Astrocyte (in vitro differentiated cells and primary cell): ENCODE measurements at regions not wholly inside any gene's neighbourhood (a gene's known extent, or its start where the extent isn't known, plus 50 kb on each side); places are given as distances from the start of the nearest gene placed in this dataset.

ENCODE experiments used
- DNase-seq: peaks from one replicate; pipeline ENCODE4 v3.0.0-alpha.2; 2010; ENCODE audit warnings: low read depth
- FAIRE-seq: peaks from 2 replicates; lab custom pipeline; 2011; peaks lifted over from hg19 to GRCh38; lab: Jason Lieb, UNC
- H2AFZ ChIP-seq: 2 replicates; pipeline ENCODE4 v1.6.0; 2012; ENCODE audit warnings: low read depth, low read length, inconsistent platforms
- H3K27ac ChIP-seq: 2 replicates; pipeline ENCODE4 v1.5.1; 2011; ENCODE audit warnings: low read depth, low read length, inconsistent platforms
- H3K27me3 ChIP-seq: 2 replicates; pipeline ENCODE4 v1.6.0; 2011; ENCODE audit warnings: low read length, inconsistent platforms; ENCODE audit not compliant: insufficient read depth
- H3K36me3 ChIP-seq: 2 replicates; pipeline ENCODE4 v1.5.1; 2011; ENCODE audit warnings: low read length, inconsistent platforms; ENCODE audit not compliant: insufficient read depth
- H3K4me1 ChIP-seq: 2 replicates; pipeline ENCODE4 v1.5.1; 2011; ENCODE audit warnings: low read length, inconsistent platforms; ENCODE audit not compliant: insufficient read depth
- H3K4me2 ChIP-seq: 2 replicates; pipeline ENCODE4 v1.6.0; 2012; ENCODE audit warnings: low read length, inconsistent platforms
- H3K4me3 ChIP-seq: 2 replicates; pipeline ENCODE4 v1.5.1; 2011; ENCODE audit warnings: low read depth, mild to moderate bottlenecking, low read length, inconsistent platforms; ENCODE audit not compliant: insufficient read depth
- H3K79me2 ChIP-seq: 2 replicates; pipeline ENCODE4 v1.6.0; 2012; ENCODE audit warnings: mild to moderate bottlenecking, low read length, inconsistent platforms; ENCODE audit not compliant: insufficient read depth
- H3K9ac ChIP-seq: 2 replicates; pipeline ENCODE4 v1.6.0; 2012; ENCODE audit warnings: mild to moderate bottlenecking, low read length, inconsistent platforms
- H3K9me3 ChIP-seq: 2 replicates; pipeline ENCODE4 v1.5.1; 2012; ENCODE audit warnings: low read depth, mild to moderate bottlenecking, low read length, inconsistent platforms; ENCODE audit not compliant: insufficient read depth
- H4K20me1 ChIP-seq: 2 replicates; pipeline ENCODE4 v1.6.0; 2012; ENCODE audit warnings: low read length, inconsistent platforms; ENCODE audit not compliant: insufficient read depth
- H3K27ac Mint-ChIP-seq: one replicate; pipeline ENCODE4 v1.8.0; 2021; ENCODE audit warnings: mild to moderate bottlenecking, mixed read lengths; ENCODE audit not compliant: unreplicated experiment
- H3K27me3 Mint-ChIP-seq: one replicate; pipeline ENCODE4 v1.8.0; 2021; ENCODE audit warnings: low read depth, mixed read lengths; ENCODE audit not compliant: unreplicated experiment
- H3K36me3 Mint-ChIP-seq: one replicate; pipeline ENCODE4 v1.8.0; 2021; ENCODE audit warnings: low read depth, mixed read lengths; ENCODE audit not compliant: unreplicated experiment
- H3K4me1 Mint-ChIP-seq: one replicate; pipeline ENCODE4 v1.8.0; 2021; ENCODE audit warnings: low read depth, mixed read lengths; ENCODE audit not compliant: unreplicated experiment
- H3K4me3 Mint-ChIP-seq: one replicate; pipeline ENCODE4 v1.8.0; 2021; ENCODE audit warnings: mild to moderate bottlenecking, moderate library complexity, mixed read lengths; ENCODE audit not compliant: unreplicated experiment
- H3K9me3 Mint-ChIP-seq: one replicate; pipeline ENCODE4 v1.8.0; 2021; ENCODE audit warnings: mild to moderate bottlenecking, mixed read lengths; ENCODE audit not compliant: unreplicated experiment
- CTCF ChIP-seq: IDR thresholded peaks from 2 replicates; pipeline ENCODE4 v1.5.1; 2011; ENCODE audit warnings: low read depth, mild to moderate bottlenecking, inconsistent platforms, low read length, moderate library complexity; ENCODE audit not compliant: insufficient read depth
- EZH2 ChIP-seq: IDR thresholded peaks from 2 replicates; pipeline ENCODE4 v1.6.1; 2012; ENCODE audit warnings: mild to moderate bottlenecking, low read length, inconsistent platforms; ENCODE audit not compliant: insufficient read depth

GRCh38 chr13:105725887-105726286 is 809.6 kb downstream of the EFNB2 start:
- Histone ChIP-seq H3K27ac (no peak overlapping the region), H3K27me3 (no peaks in the 10 kb centered on the region), H3K9ac (no peak overlapping the region), H3K79me2 (no peaks in the 10 kb centered on the region), H4K20me1 (no peaks in the 10 kb centered on the region), H3K4me2 (no peak overlapping the region), H2AFZ (no peak overlapping the region), H3K4me3 (no peak overlapping the region), H3K9me3 (no peaks in the 10 kb centered on the region), H3K4me1 (no peaks in the 10 kb centered on the region), H3K36me3 (no peaks in the 10 kb centered on the region)
- no peak overlapping the region for H3K27ac Mint-ChIP-seq
- H3K4me3 Mint-ChIP-seq, result no peak overlapping the region
- no peak for TF ChIP-seq CTCF
- no peak for TF ChIP-seq EZH2
- no peaks in the 10 kb centered on the region for H3K9me3 Mint-ChIP-seq
- no peaks in the 10 kb centered on the region for H3K36me3 Mint-ChIP-seq
- FAIRE-seq, result no peak
- no peaks in the 10 kb centered on the region for H3K4me1 Mint-ChIP-seq
- no peaks in the 10 kb centered on the region for H3K27me3 Mint-ChIP-seq
- DNase-seq, result no peak

- no peaks in the 10 kb centered on the region for H3K4me1 Mint-ChIP-seq
- H4K20me1 ChIP-seq, result no peaks in the 10 kb centered on the region
- H3K9me3 ChIP-seq, result no peaks in the 10 kb centered on the region
- no peaks in the 10 kb centered on the region for H3K4me1 ChIP-seq
- no peak for TF ChIP-seq CTCF
- no peak for TF ChIP-seq EZH2
- FAIRE-seq, result no peak
- no peaks in the 10 kb centered on the region for H3K27me3 Mint-ChIP-seq
- DNase-seq, result peak; percentile 42
- no peaks in the 10 kb centered on the region for H3K36me3 ChIP-seq
- H3K9me3 Mint-ChIP-seq, result no peaks in the 10 kb centered on the region
- no peaks in the 10 kb centered on the region for H3K36me3 Mint-ChIP-seq
- no peak overlapping the region for H3K27ac Mint-ChIP-seq
- no peak overlapping the region for H3K4me2 ChIP-seq
- no peaks in the 10 kb centered on the region for H3K79me2 ChIP-seq
- no peak overlapping the region for H3K9ac ChIP-seq
- no peak overlapping the region for H3K4me3 Mint-ChIP-seq
- no peak overlapping the region for H3K27ac ChIP-seq
- H3K27me3 ChIP-seq, result no peaks in the 10 kb centered on the region
- H2AFZ ChIP-seq, result no peak overlapping the region
- no peak overlapping the region for H3K4me3 ChIP-seq
Observed at GRCh38 chr13:105721016-105721415, 814.4 kb downstream of the EFNB2 start.

DNA sequence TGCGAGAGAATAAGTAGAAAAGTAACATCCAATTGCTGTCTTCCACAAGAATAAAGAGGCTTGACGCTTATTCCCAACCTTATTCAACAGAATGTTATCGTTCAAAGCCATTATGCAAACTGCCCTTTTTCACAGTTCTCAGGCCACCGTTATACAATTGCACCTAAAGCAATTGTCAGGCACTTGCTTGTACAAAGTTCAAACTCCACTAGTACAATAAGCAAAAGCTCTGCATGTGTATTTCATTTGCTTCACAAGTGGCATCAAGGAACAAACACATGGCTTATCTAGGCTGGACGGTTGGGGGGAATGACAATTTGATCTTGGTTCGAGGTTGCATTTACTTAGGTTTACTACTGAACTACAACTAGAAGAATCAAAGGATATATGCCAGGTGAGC is 815.6 kb downstream of the EFNB2 start:
- Histone ChIP-seq H3K4me3 (no peak overlapping the region), H3K4me1 (no peaks in the 10 kb centered on the region), H3K27me3 (no peaks in the 10 kb centered on the region), H3K9ac (no peak overlapping the region), H3K27ac (no peak overlapping the region), H3K36me3 (no peaks in the 10 kb centered on the region), H3K4me2 (no peak overlapping the region), H2AFZ (no peak overlapping the region), H3K9me3 (no peaks in the 10 kb centered on the region), H4K20me1 (no peaks in the 10 kb centered on the region), H3K79me2 (no peaks in the 10 kb centered on the region)
- FAIRE-seq (no peak), DNase-seq (no peak)
- no peaks in the 10 kb centered on the region for H3K9me3 Mint-ChIP-seq
- no peak overlapping the region for H3K27ac Mint-ChIP-seq
- H3K36me3 Mint-ChIP-seq, result no peaks in the 10 kb centered on the region
- TF ChIP-seq CTCF (no peak), EZH2 (no peak)
- H3K27me3 Mint-ChIP-seq, result no peaks in the 10 kb centered on the region
- H3K4me1 Mint-ChIP-seq, result no peaks in the 10 kb centered on the region
- no peak overlapping the region for H3K4me3 Mint-ChIP-seq
